WTC11 (cell line): ENCODE measurements at regions not wholly inside any gene's neighbourhood (a gene's known extent, or its start where the extent isn't known, plus 50 kb on each side); places are given as distances from the start of the nearest gene placed in this dataset.

Source experiments
- ATAC-seq: fragments of 200-7000 bp; cut with Tn5 transposase; 2 replicates; pipeline ENCODE4 v1.10.0; 2021; ENCODE audit warnings: mild to moderate bottlenecking, moderate library complexity
- CTCF ChIA-PET: fragments of 300-600 bp; sonication (Branson Sonifier 250); formaldehyde crosslinking; loops from one replicate; lab custom pipeline; 2021; ENCODE audit warnings: antibody characterized with exemption; lab: Charles Lee
- POLR2A ChIA-PET: fragments of 350-600 bp; sonication (Branson Sonifier 250); formaldehyde crosslinking; loops from one replicate; lab custom pipeline; 2021; ENCODE audit warnings: antibody characterized with exemption; lab: Charles Lee
- DNase-seq: peaks from one replicate; pipeline ENCODE4 v3.0.0; 2021; ENCODE audit warnings: low spot score
- H3K27ac Mint-ChIP-seq: 2 replicates; pipeline ENCODE4 v1.8.0; 2021; ENCODE audit warnings: mixed read lengths
- H3K27me3 Mint-ChIP-seq: 2 replicates; pipeline ENCODE4 v1.8.0; 2021; ENCODE audit warnings: low read depth, mild to moderate bottlenecking, moderate library complexity, mixed read lengths
- H3K36me3 Mint-ChIP-seq: 2 replicates; pipeline ENCODE4 v1.8.0; 2021; ENCODE audit warnings: mixed read lengths
- H3K4me1 Mint-ChIP-seq: 2 replicates; pipeline ENCODE4 v1.8.0; 2022; ENCODE audit warnings: mixed read lengths
- H3K4me3 Mint-ChIP-seq: 2 replicates; pipeline ENCODE4 v1.8.0; 2021; ENCODE audit warnings: mild to moderate bottlenecking, moderate library complexity, mixed read lengths
- H3K9me3 Mint-ChIP-seq: 2 replicates; pipeline ENCODE4 v1.8.0; 2021; ENCODE audit warnings: mixed read lengths
- AR ChIP-seq: fragments of 250-450 bp; sonication (Bioruptor Pico); IDR thresholded peaks from 2 replicates; pipeline ENCODE4 v1.9.0; 2021; ENCODE audit warnings: mild to moderate bottlenecking
- ATF1 ChIP-seq: sonication (generic); formaldehyde crosslinking; IDR thresholded peaks from 2 replicates; pipeline ENCODE4 v1.8.1; 2023; ENCODE audit warnings: mild to moderate bottlenecking, moderate library complexity, missing genetic modification reagents
- CDX4 ChIP-seq: fragments of 250-450 bp; sonication (Bioruptor Pico); IDR thresholded peaks from 2 replicates; pipeline ENCODE4 v1.9.0; 2021; ENCODE audit warnings: moderate library complexity, mild to moderate bottlenecking, inconsistent platforms, borderline replicate concordance
- E2F1 ChIP-seq: sonication (generic); formaldehyde crosslinking; IDR thresholded peaks from 2 replicates; pipeline ENCODE4 v1.8.0; 2022; ENCODE audit warnings: mild to moderate bottlenecking, missing genetic modification reagents
- E2F4 ChIP-seq: sonication (generic); formaldehyde crosslinking; IDR thresholded peaks from 2 replicates; pipeline ENCODE4 v1.8.1; 2022; ENCODE audit warnings: low read depth, mild to moderate bottlenecking, moderate library complexity, missing genetic modification reagents, borderline replicate concordance
- ELF4 ChIP-seq: sonication (generic); formaldehyde crosslinking; IDR thresholded peaks from 2 replicates; pipeline ENCODE4 v1.8.1; 2022; ENCODE audit warnings: low read depth, mild to moderate bottlenecking, moderate library complexity, missing genetic modification reagents
- ESRRA ChIP-seq: sonication (generic); formaldehyde crosslinking; IDR thresholded peaks from 2 replicates; pipeline ENCODE4 v1.8.1; 2022; ENCODE audit warnings: mild to moderate bottlenecking, missing genetic modification reagents, borderline replicate concordance
- GRHL2 ChIP-seq: fragments of 250-450 bp; sonication (Bioruptor Pico); IDR thresholded peaks from 2 replicates; pipeline ENCODE4 v1.8.0; 2022; ENCODE audit warnings: mild to moderate bottlenecking, moderate library complexity; ENCODE audit not compliant: insufficient replicate concordance, severe bottlenecking
- HMGA2 ChIP-seq: fragments of 250-450 bp; sonication (Bioruptor Pico); IDR thresholded peaks from 2 replicates; pipeline ENCODE4 v1.4.0; 2021; ENCODE audit warnings: mild to moderate bottlenecking, moderate library complexity
- JAZF1 ChIP-seq: fragments of 250-450 bp; sonication (Bioruptor Pico); IDR thresholded peaks from 2 replicates; pipeline ENCODE4 v1.9.0; 2021; ENCODE audit warnings: moderate library complexity, mild to moderate bottlenecking, inconsistent platforms
- NFATC4 ChIP-seq: fragments of 250-450 bp; sonication (Bioruptor Pico); IDR thresholded peaks from 2 replicates; pipeline ENCODE4 v1.9.0; 2021; ENCODE audit warnings: mild to moderate bottlenecking
- NFE2L1 ChIP-seq: sonication (generic); formaldehyde crosslinking; IDR thresholded peaks from 2 replicates; pipeline ENCODE4 v1.8.1; 2023; ENCODE audit warnings: missing genetic modification reagents
- NR1H2 ChIP-seq: sonication (generic); formaldehyde crosslinking; IDR thresholded peaks from 2 replicates; pipeline ENCODE4 v1.9.0; 2021; ENCODE audit warnings: mild to moderate bottlenecking, moderate library complexity, missing genetic modification reagents
- OVOL2 ChIP-seq: fragments of 250-450 bp; sonication (Bioruptor Pico); IDR thresholded peaks from 2 replicates; pipeline ENCODE4 v1.9.0; 2021; ENCODE audit warnings: mild to moderate bottlenecking, borderline replicate concordance
- PRRX2 ChIP-seq: fragments of 250-450 bp; sonication (Bioruptor Pico); IDR thresholded peaks from 2 replicates; pipeline ENCODE4 v1.8.0; 2021; ENCODE audit warnings: mild to moderate bottlenecking
- RORB ChIP-seq: fragments of 250-450 bp; sonication (Bioruptor Pico); IDR thresholded peaks from 2 replicates; pipeline ENCODE4 v1.9.0; 2021; ENCODE audit warnings: mild to moderate bottlenecking
- TCF7 ChIP-seq: sonication (generic); formaldehyde crosslinking; IDR thresholded peaks from 2 replicates; pipeline ENCODE4 v1.8.0; 2022; ENCODE audit warnings: mild to moderate bottlenecking, low read depth, missing genetic modification reagents, moderate library complexity
- TEAD4 ChIP-seq: sonication (generic); formaldehyde crosslinking; IDR thresholded peaks from 2 replicates; pipeline ENCODE4 v1.8.0; 2022; ENCODE audit warnings: mild to moderate bottlenecking, missing genetic modification reagents
- ZBTB21 ChIP-seq: sonication (generic); formaldehyde crosslinking; IDR thresholded peaks from 2 replicates; pipeline ENCODE4 v1.8.1; 2023; ENCODE audit warnings: mild to moderate bottlenecking, missing genetic modification reagents, borderline replicate concordance
- ZNF138 ChIP-seq: sonication (generic); formaldehyde crosslinking; conservative IDR thresholded peaks from 2 replicates; pipeline ENCODE4 v1.8.1; 2022; ENCODE audit warnings: mild to moderate bottlenecking, moderate library complexity, missing genetic modification reagents
- ZNF425 ChIP-seq: fragments of 250-450 bp; sonication (Bioruptor Pico); conservative IDR thresholded peaks from 2 replicates; pipeline ENCODE4 v1.9.0; 2021; ENCODE audit warnings: mild to moderate bottlenecking

GRCh38 chr5:17803971-17804370 lies 169.7 kb downstream of the TAF11L14 start:
- ChIA-PET CTCF (no interaction called here), POLR2A (no interaction called here)
- no peaks in the 10 kb centered on the region for H3K9me3 Mint-ChIP-seq
- no peak for DNase-seq
- ATAC-seq: no peak
- peaks cover 15% of the 10 kb centered on the region for H3K4me1 Mint-ChIP-seq
- TF ChIP-seq HMGA2 (CRISPR knock-in tag) (no peak), NR1H2 (CRISPR knock-in tag) (no peak), NFATC4 (CRISPR knock-in tag) (no peak), NFE2L1 (no peak), ATF1 (CRISPR knock-in tag) (no peak), OVOL2 (CRISPR knock-in tag) (no peak), PRRX2 (CRISPR knock-in tag) (no peak), ZNF138 (CRISPR knock-in tag) (no peak), ESRRA (CRISPR knock-in tag) (no peak)
- no peaks in the 10 kb centered on the region for H3K27me3 Mint-ChIP-seq
- H3K36me3 Mint-ChIP-seq: no peaks in the 10 kb centered on the region
- no peak overlapping the region for H3K4me3 Mint-ChIP-seq
- H3K27ac Mint-ChIP-seq: no peak overlapping the region

GRCh38 chr5:17805227-17805825 lies 171.1 kb downstream of the TAF11L14 start:
- ATAC-seq (no peak), DNase-seq (no peak)
- H3K9me3 Mint-ChIP-seq: no peaks in the 10 kb centered on the region
- ChIA-PET CTCF (no interaction called here), POLR2A (no interaction called here)
- H3K4me3 Mint-ChIP-seq: no peak overlapping the region
- H3K4me1 Mint-ChIP-seq: peaks cover 15% of the 10 kb centered on the region
- TF ChIP-seq RORB (CRISPR knock-in tag) (no peak), JAZF1 (CRISPR knock-in tag) (no peak), TCF7 (CRISPR knock-in tag) (no peak), AR (CRISPR knock-in tag) (no peak), ELF4 (CRISPR knock-in tag) (no peak), NFE2L1 (no peak), GRHL2 (CRISPR knock-in tag) (no peak), TEAD4 (CRISPR knock-in tag) (no peak), E2F1 (CRISPR knock-in tag) (no peak), E2F4 (CRISPR knock-in tag) (no peak)
- H3K27ac Mint-ChIP-seq: no peak overlapping the region
- no peaks in the 10 kb centered on the region for H3K27me3 Mint-ChIP-seq
- no peaks in the 10 kb centered on the region for H3K36me3 Mint-ChIP-seq

GRCh38 chr5:17806818-17807468 lies 172.7 kb downstream of the TAF11L14 start:
- no peaks in the 10 kb centered on the region for H3K36me3 Mint-ChIP-seq
- ATAC-seq: no peak
- H3K27me3 Mint-ChIP-seq: no peaks in the 10 kb centered on the region
- no peak overlapping the region for H3K4me3 Mint-ChIP-seq
- no peaks in the 10 kb centered on the region for H3K9me3 Mint-ChIP-seq
- no peak for DNase-seq
- no peak overlapping the region for H3K27ac Mint-ChIP-seq
- ChIA-PET CTCF (no interaction called here), POLR2A (no interaction called here)
- peaks cover 14% of the 10 kb centered on the region for H3K4me1 Mint-ChIP-seq
- TF ChIP-seq ESRRA (CRISPR knock-in tag) (no peak), AR (CRISPR knock-in tag) (no peak), CDX4 (CRISPR knock-in tag) (no peak), ZNF425 (no peak), ZBTB21 (CRISPR knock-in tag) (no peak)
